GM21529 (cell line): ENCODE measurements at regions not wholly inside any gene's neighbourhood (a gene's known extent, or its start where the extent isn't known, plus 50 kb on each side); places are given as distances from the start of the nearest gene placed in this dataset.

Source experiments
- ATAC-seq: cut with Tn5 transposase; IDR thresholded peaks from one replicate; pipeline ENCODE4 v1.9.1; 2021; ENCODE audit not compliant: unreplicated experiment

GRCh38 chr3:59160133-59160746 is 110.4 kb upstream of the CFAP20DC start:
- ATAC-seq = no peak

- ATAC-seq = no peak
These were observed 103.8 kb upstream of the CFAP20DC start for GRCh38 chr3:59153648-59154047.

GRCh38 chr3:59152943-59153342 is 103.1 kb upstream of the CFAP20DC start:
- ATAC-seq = no peak

- ATAC-seq = no peak
These were observed 100.2 kb upstream of the CFAP20DC start for GRCh38 chr3:59150039-59150438.

- ATAC-seq = no peak
These were observed 99.3 kb upstream of the CFAP20DC start for GRCh38 chr3:59149166-59149565.

- no peak for ATAC-seq
These were observed 93.6 kb upstream of the CFAP20DC start for GRCh38 chr3:59143447-59143846.

GRCh38 chr3:59142556-59142955 is 92.7 kb upstream of the CFAP20DC start:
- no peak for ATAC-seq

GRCh38 chr3:59138966-59139365 is 89.1 kb upstream of the CFAP20DC start:
- no peak for ATAC-seq

GRCh38 chr3:59137415-59137814 is 87.6 kb upstream of the CFAP20DC start:
- no peak for ATAC-seq

GRCh38 chr3:59136081-59136480 is 86.3 kb upstream of the CFAP20DC start:
- no peak for ATAC-seq

- ATAC-seq = no peak
These were observed 85.3 kb upstream of the CFAP20DC start for GRCh38 chr3:59135096-59135495.

GRCh38 chr3:59133311-59133710 is 83.5 kb upstream of the CFAP20DC start:
- ATAC-seq = no peak

GRCh38 chr3:59131016-59131766 is 81.4 kb upstream of the CFAP20DC start:
- ATAC-seq = no peak

GRCh38 chr3:59128685-59129084 is 78.9 kb upstream of the CFAP20DC start:
- ATAC-seq = no peak

- no peak for ATAC-seq
These were observed 77.2 kb upstream of the CFAP20DC start for GRCh38 chr3:59127071-59127470.

GRCh38 chr3:59126446-59126845 is 76.6 kb upstream of the CFAP20DC start:
- ATAC-seq = no peak

- ATAC-seq = no peak
These were observed 71.7 kb upstream of the CFAP20DC start for GRCh38 chr3:59121346-59122144.

GRCh38 chr3:59118928-59119327 is 69.1 kb upstream of the CFAP20DC start:
- ATAC-seq = no peak

GRCh38 chr3:59117396-59117795 is 67.6 kb upstream of the CFAP20DC start:
- no peak for ATAC-seq

GRCh38 chr3:59116233-59116537 is 66.4 kb upstream of the CFAP20DC start:
- no peak for ATAC-seq

GRCh38 chr3:59115364-59116232 is 65.8 kb upstream of the CFAP20DC start:
- ATAC-seq = no peak
